ENCODE measurements at regions not wholly inside any gene's neighbourhood (a gene's known extent, or its start where the extent isn't known, plus 50 kb on each side); places are given as distances from the start of the nearest gene placed in this dataset.

DNA sequence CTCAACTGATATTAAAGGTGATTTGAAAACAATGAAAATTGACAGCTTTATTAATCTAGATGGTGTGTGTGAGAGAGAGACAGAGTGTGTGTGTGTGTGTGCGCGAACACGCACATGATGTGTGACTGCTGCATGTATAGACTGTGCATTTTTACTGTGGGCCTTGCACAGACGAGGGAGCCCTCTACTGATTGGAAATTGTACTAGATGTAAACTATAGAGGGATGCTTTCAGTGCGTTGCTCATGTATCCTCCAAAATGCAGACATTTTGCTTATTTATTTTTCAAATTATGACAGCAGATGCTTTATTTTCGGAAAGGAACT lies 168.4 kb upstream of the GK2 start:
- TF ChIP-seq EZH2 (IDR thresholded peaks at IDR 0.05) (no peak), POLR2AphosphoS5 (IDR thresholded peaks at IDR 0.05; ENCODE audit: borderline replicate concordance, low read depth, low read length) (no peak)

Data from SK-N-MC (cell line).